ENCODE measurements at regions not wholly inside any gene's neighbourhood (a gene's known extent, or its start where the extent isn't known, plus 50 kb on each side); places are given as distances from the start of the nearest gene placed in this dataset.

DNA sequence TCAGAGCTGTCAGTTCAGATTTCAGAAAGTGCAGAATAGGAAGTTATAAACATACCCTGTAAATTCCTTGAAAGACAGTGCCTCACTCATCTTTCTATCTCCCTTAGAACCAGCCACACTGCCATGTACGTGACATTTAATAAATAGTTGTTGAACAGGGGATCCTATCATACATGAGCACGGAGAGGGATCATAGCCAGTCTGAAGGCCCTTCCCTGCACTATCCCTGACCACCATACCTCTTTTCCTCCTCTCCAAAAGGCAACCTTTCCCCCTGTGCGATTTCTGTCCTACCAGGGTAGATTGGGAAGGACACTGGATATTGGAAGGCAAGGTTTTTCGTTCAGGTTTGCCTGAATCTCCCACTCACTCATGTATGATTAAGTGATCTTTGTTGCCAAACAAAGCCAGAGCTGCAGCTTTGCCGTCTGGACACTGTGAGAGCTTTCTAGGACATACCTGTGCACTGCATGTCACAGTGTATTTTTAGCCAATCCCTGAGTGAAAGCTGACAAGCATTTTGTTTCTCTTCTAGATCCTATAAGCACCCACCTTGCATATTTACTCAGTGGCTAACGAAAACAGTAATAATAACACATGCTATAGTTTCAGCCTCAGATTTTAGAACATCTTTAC is 986.5 kb upstream of the WWC1 start:
- DNase-seq (ENCODE audit: low read depth, low spot score): no peak

DNA sequence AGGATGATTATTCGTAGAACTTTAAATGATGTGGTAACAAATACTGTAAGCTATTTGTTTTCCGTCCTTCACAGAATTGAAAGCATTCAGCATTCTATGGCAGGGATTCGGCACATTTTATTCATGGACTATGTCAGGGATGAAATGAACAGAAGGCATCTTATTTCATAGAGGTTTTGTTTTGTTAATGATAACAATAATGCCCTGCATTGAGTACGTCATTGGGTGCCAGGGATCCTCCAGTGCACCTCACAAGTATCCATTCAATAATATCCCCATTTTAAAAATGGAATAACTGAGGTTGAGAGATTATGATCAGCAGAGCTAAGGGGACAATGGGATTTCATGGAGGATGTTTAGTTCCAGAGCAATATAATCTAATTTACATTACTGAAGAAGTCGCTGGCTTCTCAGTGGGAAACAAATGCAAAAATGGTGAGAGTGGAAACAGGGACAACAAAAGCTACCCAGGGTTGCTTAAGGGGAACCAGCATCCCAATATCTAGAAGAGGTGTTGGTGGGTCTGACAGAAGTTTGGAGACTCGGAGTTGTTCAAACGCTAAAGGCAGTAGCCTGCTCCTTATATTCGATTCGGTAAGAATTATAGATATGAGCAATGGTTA is 985.7 kb upstream of the WWC1 start:
- DNase-seq (ENCODE audit: low read depth, low spot score): no peak

DNA sequence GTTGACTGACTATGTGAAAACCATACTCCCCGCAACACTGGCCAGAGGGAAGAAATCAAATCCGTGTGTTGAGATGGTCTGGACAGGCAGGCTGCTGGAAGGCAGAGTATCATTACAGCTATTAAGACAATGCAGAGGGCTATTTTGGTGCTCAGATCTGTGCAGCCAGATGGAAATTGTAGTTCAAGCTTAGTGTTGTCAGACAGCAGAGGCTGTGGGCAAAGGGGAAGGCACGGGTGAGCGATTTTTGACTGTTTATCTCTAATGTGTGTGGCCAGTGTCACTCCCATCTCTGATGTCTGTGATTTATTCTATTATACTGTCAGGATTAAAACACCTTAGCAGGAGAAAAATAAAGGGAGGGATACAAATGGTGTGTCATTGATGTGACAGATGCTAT is 984.4 kb upstream of the WWC1 start:
- DNase-seq (ENCODE audit: low read depth, low spot score): no peak

DNA sequence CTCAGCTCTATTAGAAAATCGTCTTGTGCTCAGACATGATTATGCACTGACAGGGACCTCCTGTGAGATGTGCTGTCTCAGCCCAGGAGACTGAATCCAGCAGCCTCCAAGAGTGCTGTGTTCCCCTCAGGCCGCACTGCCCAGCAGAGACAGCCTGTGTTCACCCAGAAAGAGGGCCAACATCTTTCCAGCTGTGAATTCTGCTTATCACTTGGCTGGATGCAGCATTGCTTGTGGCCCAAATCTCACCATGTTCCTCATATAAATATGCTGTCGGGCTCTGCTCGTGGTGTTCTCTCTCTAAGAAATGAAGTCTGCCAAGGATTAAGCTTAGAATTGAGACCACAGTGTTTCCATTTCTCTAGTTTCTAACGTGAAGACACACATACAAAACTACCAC is 983.0 kb upstream of the WWC1 start:
- DNase-seq (ENCODE audit: low read depth, low spot score): no peak

DNA sequence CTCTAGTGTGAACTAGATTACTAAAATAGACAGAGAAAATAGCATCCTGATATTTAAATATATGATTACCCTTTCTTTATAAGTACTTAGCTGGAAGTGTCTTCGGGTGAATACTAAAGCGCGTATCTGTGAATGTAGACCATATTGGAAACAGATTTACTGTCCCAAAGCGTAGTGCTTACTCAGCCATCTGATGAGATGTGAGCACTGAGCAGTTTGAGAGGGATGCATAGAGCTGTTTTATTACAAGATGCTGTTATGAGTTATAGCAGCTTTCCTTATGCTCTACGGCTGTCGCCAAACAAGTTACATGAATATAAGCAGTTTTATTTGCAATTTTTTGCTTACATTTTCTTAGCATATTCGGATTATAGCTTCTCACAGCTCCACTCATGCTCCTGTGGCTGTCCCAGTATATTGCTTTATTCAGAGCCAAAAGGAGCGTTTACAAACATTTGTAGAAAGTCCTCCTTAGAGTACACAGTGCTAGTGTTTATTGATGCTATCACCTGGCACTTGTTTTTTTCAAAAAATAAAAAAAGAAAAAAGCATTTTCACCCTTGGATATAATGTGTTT is 981.4 kb upstream of the WWC1 start:
- DNase-seq (ENCODE audit: low read depth, low spot score): no peak

DNA sequence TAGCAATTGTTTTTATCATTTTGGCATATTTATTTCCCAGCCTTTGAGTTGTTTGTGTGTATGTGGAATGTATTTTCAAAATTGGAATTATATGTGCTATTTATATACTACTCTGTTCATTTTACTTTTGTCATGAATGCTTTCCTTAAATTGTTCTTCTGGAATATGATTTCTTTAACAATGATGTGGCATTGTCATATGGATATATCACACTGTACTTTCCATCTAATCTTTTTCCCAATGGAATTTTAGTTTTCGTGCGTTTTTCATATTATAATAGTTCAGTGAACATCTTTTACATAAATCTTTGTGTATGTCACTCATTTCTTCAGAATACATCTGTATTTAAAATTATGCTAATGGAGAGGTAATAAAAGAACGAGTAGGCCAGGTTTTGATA is 980.1 kb upstream of the WWC1 start:
- DNase-seq (ENCODE audit: low read depth, low spot score): no peak

DNA sequence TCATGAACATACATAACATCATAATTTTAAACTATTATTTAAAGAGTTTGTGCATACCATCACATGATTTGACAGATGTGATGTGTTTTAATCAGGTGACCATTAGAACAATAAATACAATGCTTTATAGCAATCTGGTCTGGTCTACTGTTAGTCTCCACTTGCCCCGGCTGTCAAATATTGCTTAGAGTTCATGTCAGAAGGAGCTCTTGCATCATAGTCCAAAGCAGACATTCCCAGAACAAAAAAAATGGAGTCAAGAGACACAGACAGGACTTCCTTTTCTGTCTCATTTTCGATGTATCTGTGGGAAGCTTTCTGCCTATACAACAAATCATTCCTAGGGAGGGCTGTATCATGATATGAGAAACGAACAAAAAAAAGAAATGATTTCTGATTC is 979.2 kb upstream of the WWC1 start:
- no peak for DNase-seq (ENCODE audit: low read depth, low spot score)

DNA sequence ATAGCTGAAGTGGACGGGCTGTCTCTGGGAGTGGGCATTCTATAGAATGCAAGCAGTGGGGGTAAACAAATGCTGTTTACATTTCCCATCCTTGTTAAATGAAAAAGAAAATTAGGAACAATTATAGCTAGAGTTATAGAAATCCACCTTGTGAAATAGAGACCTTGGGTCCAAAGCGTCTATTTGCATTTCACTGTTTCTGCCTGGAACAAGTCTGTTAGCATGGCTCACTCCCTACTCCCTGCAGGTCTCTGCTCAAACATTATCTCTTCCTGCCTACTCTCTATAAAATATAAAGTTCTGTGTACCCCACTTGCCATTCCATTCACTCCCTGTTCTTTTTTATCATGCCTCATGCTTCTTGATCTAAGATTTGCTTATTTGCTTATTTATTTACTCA is 975.7 kb upstream of the WWC1 start:
- DNase-seq (ENCODE audit: low read depth, low spot score): no peak

DNA sequence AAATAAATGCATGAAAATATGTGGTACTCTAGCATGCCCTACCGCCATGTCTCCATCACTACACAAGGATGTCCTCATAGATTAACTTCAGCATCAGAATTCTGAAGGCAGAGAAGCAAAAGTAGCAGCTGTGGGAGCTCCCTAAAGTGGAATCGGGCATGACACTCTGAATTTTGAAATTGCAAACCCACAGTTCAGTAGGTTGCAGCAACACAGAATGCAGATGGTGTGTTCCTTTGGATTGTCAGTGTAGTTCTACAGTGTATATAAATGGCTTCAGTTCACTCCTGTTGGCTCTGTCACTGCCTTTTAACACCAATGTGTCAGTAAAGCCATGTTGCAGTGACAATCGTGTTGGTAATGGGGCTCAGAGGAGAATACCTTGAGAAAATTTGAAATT is 973.6 kb upstream of the WWC1 start:
- no peak for DNase-seq (ENCODE audit: low read depth, low spot score)

DNA sequence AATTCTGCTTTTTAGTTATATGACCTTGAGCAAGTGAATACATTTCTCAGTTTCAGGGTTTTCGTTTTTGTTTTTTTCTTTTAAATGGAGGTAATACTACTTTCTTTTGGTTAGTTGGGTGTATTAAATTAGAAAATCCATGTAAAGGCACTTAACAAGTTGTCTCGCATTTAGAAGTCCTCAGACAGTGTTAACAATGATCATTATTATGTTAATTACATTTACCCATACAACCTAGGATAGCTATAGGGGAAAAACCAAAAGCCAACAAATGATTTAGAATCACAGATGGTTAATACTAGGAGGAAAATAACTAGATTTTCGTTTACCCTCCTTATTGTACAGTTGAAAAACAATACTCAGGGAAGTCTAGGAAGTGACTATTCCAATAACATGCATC is 972.2 kb upstream of the WWC1 start:
- DNase-seq (ENCODE audit: low read depth, low spot score): no peak

DNA sequence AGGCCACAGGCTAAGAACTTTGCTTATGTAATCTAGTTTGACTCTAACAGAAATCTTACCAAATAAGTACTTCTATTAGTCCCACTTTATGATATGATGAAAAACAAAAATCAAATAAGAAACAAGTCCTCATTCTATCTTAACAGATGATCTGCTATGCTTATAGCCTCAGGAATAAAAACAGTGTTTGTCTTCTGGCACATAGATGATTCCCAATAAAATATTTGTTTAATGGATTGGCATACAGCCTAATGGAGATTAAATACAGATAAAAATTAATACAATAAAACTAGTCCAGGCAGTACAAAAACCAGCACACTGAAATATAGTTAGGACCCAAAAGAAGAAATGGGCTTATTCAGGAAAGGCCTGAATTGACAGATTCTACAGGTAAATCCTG is 971.4 kb upstream of the WWC1 start:
- no peak for DNase-seq (ENCODE audit: low read depth, low spot score)

DNA sequence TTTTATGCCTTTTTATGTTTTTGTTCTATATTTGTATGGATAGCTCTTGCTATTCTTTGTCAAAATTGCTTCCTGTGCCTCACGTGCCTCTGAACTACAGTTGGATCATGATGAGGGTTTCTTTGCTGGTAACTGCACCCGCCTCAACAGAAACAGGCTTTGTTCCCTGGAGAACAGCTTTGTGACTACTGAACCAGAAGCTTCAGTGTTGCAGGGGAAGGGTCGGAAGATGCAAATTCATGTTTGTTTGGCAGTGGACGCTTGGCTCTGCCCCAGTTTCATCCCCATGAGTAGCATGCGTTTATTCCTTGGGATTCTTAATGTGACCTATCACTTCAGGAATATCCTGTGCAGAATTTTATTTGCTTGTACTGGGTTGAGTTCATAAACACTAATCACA is 959.1 kb upstream of the WWC1 start:
- DNase-seq (ENCODE audit: low read depth, low spot score): no peak

DNA sequence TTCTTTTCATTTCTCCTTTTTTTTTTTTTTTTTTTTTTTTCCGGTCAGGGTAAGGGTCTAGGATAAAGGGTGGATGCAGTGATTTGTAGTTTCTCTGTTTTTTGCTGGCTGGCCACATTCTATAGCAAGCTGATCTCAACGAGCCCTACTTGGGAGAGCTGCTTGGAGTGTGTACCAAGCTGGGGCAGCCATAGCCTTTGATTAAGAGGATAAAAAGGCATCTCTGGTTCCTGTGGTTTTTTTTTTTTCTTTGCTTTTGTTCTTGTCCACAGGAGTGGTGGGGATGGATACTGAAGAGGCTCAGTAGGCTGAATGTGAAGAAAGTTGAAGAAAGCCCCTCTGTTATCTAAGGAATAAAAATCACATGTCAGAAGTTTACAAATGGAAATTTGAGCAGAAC is 955.3 kb upstream of the WWC1 start:
- no peak for DNase-seq (ENCODE audit: low read depth, low spot score)

DNA sequence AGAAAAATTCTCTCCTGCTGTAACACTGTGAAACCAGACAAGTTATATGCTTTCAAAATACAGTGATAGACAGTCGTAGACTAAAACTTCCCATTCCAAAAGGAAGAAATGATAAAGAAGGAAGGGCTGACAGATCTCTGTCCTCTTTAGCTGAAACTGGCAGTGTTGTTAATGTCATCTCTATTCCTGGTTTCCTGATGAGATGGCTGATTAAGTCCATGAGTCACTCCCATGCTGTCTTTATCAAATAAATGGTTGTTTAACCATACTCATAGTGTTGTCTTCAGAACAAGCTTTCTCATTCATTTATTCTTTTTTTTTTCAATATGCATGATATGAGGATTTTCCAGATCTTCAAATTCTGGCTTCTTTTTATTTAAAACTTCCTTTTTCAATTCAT is 952.2 kb upstream of the WWC1 start:
- no peak for DNase-seq (ENCODE audit: low read depth, low spot score)

DNA sequence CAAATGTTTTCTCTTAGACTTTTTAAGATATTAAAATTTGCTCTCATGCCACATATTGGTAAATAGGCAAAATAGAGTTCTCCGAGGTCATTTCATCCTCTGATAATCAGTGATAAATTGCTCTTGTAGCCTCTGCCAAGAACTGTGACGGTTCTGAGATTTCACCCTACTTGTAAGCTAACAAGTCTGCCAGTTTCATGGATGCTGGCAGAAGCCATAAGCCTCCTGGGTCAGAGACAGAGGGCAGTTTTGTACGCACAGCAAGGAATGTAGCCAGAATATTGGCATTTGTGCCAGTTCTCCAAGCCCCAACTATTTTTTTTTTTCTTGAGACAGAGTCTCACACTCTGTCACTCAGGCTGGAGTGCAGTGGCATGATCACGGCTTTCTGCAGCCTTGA is 945.0 kb upstream of the WWC1 start:
- no peak for DNase-seq (ENCODE audit: low read depth, low spot score)

DNA sequence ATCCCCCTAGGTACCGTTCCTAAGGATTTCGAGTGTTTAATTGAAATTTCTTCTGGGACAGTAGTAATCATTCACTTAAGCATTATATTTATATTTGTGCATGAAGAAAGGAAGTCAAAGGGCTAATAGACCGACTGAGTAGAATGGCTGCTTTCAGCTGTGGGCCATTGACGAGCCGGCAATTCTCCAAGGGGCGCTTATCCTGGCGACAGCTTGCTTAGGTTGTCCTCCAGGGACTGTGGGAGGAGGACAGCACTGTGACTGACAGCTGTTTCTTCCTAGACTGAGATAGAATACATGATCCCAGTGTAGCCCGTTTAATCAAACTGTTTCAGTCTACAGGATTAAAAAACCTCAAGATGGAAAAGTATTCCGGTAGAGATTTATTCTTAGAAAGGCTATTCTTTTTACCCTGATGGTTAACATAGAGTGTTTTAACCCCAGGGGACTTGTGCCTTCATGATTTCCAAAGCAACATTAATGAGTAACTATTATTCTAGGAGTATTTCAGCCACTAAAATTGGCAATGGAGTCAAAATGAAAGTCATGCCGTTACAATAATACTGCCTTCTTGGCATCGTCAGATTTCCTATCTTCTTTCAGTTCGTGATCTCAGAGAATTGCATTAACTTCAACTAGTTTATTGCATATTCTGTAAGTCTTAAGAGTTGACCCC is 943.1 kb upstream of the WWC1 start:
- no peak for DNase-seq (ENCODE audit: low read depth, low spot score)

DNA sequence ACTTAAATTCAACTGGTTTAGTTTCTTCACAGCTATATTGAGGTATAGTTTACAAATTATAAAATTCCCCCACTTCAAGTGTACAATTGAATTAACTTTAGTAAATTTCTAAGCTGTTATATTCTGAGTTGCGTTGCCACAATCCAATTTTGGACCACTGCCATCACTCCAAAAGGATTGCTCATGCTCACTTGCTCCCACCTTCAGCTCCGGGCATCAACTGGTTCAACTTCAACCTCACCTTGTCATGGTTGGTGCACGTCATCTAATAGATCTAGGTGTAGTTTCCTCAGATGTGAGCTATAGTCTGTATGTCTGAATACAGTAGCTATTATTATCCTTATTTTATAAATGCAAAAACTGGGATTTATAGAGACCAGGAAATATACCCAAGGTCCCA is 942.5 kb upstream of the WWC1 start:
- no peak for DNase-seq (ENCODE audit: low read depth, low spot score)

DNA sequence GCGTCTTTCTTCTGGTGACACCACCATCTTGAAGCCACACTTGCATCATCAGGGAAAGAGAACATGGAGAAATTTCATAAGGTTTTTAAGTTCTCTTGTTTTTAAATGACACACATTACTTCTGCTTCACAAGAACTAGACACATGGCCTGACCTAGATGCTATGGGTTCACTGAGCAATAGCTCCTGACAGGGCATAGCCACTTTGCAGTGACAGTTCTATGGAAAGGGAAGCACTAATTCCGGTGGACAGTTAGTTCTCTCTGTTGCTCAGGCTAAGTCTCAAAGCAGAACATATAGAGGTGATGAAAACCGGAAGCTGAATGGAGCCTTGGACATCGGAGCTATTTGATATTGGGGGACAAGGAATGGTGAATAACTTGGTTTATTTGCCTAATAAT is 940.1 kb upstream of the WWC1 start:
- no peak for DNase-seq (ENCODE audit: low read depth, low spot score)

DNA sequence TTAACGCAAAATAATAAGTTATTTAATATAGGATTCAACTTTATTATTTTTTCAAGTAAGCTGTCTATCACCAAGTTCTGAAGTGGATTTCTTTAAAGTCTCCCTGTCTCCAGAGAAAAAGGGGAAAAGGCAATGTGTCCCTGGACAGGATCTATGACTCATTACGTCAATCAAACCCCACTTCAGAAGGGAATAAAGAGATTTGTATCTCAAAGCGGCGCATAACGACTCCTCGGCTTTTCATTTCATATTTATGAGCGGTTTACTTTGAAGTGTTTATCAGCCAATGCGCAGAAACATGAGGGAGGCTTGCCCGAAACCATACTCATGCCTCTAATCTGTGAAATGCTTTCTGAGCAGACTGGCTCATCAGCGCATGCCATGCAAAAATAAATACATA is 938.6 kb upstream of the WWC1 start:
- no peak for DNase-seq (ENCODE audit: low read depth, low spot score)

DNA sequence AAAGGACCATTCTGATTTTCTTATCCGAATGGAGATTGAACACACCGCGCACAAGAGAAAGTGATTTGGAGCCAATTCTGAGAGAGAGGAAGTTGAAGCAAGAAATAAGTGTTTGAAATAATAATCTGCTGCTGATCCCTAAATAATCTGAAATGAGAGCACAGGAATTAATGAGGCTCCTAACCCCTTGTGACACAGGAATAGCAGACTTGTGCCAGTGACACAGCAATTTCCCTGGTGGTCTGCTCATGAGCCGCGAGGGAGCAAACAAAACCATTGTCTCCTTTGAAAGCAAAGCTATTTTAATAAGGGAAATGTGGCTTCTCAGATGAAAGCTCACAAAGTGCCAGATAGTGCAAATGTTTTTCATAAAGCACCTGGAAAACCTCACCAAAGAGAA is 936.1 kb upstream of the WWC1 start:
- no peak for DNase-seq (ENCODE audit: low read depth, low spot score)

DNA sequence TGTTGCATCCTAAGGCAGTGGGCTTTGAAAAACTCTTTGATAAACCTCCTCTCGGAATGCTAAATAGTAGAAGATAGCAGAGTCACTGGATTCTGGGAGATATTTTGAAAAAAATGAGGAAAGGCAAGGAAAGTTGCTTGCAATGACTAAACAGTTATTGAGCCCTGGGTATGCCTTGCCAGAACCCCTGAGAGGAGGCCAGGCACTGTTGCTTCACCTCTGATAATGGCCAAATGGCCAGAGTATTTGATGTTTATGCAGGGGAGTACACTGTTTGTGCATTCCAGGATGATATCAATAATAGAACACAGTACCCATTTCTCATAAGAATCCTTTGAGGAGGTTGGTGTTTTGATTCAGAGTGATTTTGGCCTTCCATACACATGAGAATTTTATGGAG is 935.1 kb upstream of the WWC1 start:
- no peak for DNase-seq (ENCODE audit: low read depth, low spot score)

DNA sequence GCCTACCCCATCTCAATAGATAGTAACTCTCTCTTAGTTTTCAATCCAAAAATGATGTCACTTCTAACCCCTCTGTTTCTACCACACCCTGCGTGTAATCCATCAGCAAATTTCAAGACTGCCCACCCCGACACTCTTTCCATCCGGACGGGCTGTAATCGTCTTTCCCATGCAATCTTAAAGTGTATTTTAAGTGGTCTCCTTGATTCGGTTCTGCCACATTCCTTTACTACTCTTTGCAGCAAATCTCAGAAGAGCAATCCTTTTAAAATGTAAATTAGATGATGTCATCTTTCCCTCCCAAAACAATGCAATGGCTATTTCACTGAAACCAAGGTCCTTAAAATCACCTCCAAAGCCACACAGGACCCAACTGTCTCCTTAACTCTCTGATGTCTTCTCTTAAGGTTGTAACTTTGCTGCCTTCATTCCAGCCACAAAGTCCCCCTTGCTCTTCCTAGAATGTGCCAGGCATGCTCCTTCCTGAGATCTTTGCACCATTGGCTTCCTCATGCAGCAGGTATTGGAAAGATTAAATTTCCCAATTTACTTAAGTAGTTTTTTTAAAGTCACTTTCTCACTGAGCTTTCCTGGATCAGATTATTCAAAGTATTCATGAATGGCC is 932.5 kb upstream of the WWC1 start:
- no peak for DNase-seq (ENCODE audit: low read depth, low spot score)

DNA sequence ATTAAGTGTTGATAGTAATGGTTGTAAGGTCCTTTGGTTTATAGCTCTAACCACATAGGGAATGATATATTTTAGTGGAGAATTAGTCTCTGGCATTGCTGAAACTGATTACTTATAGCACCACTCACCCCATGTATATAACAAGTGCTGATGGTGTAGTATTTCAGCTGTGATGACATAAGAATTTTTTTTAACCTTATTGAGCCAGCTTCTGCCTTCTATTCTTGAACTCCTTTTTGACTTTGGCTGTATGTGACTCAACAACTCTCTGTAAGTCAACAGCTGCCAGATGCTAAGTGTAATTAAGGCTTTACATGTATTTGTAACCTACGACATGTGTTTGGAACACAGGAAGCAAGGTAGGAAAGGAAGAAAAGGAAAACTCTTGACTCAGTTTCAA is 929.6 kb upstream of the WWC1 start:
- DNase-seq (ENCODE audit: low read depth, low spot score): no peak

All from brain pericyte (primary cell).